HG03280 (cell line): ENCODE measurements at regions not wholly inside any gene's neighbourhood (a gene's known extent, or its start where the extent isn't known, plus 50 kb on each side); places are given as distances from the start of the nearest gene placed in this dataset.
"Not testable (repeated sequence)": the region's sequence is repeated elsewhere in the genome, so short reads cannot be mapped to it uniquely, and the experiment has no call there.

ENCODE experiments used
- ATAC-seq: cut with Tn5 transposase; IDR thresholded peaks from one replicate; pipeline ENCODE4 v1.9.1; 2021; ENCODE audit warnings: mild to moderate bottlenecking, moderate library complexity; ENCODE audit not compliant: unreplicated experiment

- ATAC-seq: no peak
Measured at GRCh38 chr18:55763805-55764204, 175.8 kb upstream of the TCF4 start.

GRCh38 chr18:55763298-55763697 is 175.3 kb upstream of the TCF4 start:
- no peak for ATAC-seq

GRCh38 chr18:55762424-55762823 is 174.4 kb upstream of the TCF4 start:
- no peak for ATAC-seq

- no peak for ATAC-seq
Measured at GRCh38 chr18:55753643-55754263, 165.8 kb upstream of the TCF4 start.

- ATAC-seq: no peak
Measured at GRCh38 chr18:55751476-55751875, 163.5 kb upstream of the TCF4 start.

GRCh38 chr18:55748227-55748738 is 160.3 kb upstream of the TCF4 start:
- ATAC-seq: no peak

GRCh38 chr18:55744206-55744605 is 156.2 kb upstream of the TCF4 start:
- no peak for ATAC-seq

GRCh38 chr18:55743736-55744135 is 155.7 kb upstream of the TCF4 start:
- no peak for ATAC-seq

GRCh38 chr18:55743133-55743532 is 155.1 kb upstream of the TCF4 start:
- ATAC-seq: no peak

- ATAC-seq: no peak
Measured at GRCh38 chr18:55739488-55739887, 151.5 kb upstream of the TCF4 start.

- no peak for ATAC-seq
Measured at GRCh38 chr18:55738483-55739114, 150.6 kb upstream of the TCF4 start.

- ATAC-seq: no peak
Measured at GRCh38 chr18:55737781-55738468, 149.9 kb upstream of the TCF4 start.

GRCh38 chr18:55737266-55737665 is 149.3 kb upstream of the TCF4 start:
- ATAC-seq: no peak

- ATAC-seq: no peak
Measured at GRCh38 chr18:55735969-55736368, 148.0 kb upstream of the TCF4 start.

- no peak for ATAC-seq
Measured at GRCh38 chr18:55735199-55735855, 147.3 kb upstream of the TCF4 start.

- ATAC-seq: no peak
Measured at GRCh38 chr18:55732227-55733106, 144.5 kb upstream of the TCF4 start.

GRCh38 chr18:55731594-55732042 is 143.6 kb upstream of the TCF4 start:
- ATAC-seq: no peak

- not testable (repeated sequence) for ATAC-seq
Measured at GRCh38 chr18:55721006-55721405, 133.0 kb upstream of the TCF4 start.

- ATAC-seq: no peak
Measured at GRCh38 chr18:55713707-55714106, 125.7 kb upstream of the TCF4 start.

- ATAC-seq: no peak
Measured at GRCh38 chr18:55706898-55707297, 118.9 kb upstream of the TCF4 start.
